ENCODE measurements at regions not wholly inside any gene's neighbourhood (a gene's known extent, or its start where the extent isn't known, plus 50 kb on each side); places are given as distances from the start of the nearest gene placed in this dataset.

DNA sequence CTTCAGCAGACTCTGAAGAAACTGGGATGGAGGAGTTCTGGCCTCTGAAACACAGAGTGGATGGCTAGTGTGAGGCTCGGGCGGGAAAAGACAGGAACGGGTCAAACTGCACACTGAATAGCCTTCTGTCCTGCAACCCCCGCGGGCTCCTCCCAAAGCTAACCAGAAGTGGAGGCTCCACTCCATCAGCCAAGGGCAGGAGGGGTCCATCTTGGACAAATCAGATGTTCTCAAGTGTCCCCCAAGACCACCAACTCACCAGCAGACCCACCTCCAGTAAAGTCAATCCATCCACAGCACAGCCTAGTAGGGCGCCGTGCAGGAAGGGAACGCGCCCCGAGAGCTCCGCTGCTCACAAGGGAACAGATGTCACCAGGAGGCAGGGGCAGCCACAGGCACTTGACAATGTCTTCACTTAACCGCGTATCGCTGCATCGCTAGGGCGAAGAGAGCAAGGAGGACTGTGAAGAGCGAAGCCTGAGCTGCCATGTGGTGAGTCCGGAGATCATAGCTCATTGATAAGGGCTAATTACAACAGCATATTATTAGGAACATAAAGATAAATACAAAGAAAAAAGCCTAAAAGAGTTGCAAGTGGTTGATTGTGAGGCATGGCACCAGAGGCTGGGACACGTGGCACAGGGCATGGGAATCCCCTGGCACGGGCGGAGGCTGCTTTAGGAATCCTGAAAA lies 494.6 kb upstream of the MYT1L start:
- H2AFZ ChIP-seq (ENCODE audit: low read length): no peak overlapping the region
- no peaks in the 10 kb centered on the region for H3K79me2 ChIP-seq (ENCODE audit: insufficient read depth, low read length)
- H4K20me1 ChIP-seq (ENCODE audit: insufficient read depth, low read length): no peaks in the 10 kb centered on the region
- H3K4me3 ChIP-seq (ENCODE audit: insufficient read depth, low read length): no peak overlapping the region
- no peaks in the 10 kb centered on the region for H3K36me3 ChIP-seq (ENCODE audit: insufficient read depth, low read length)
- no peaks in the 10 kb centered on the region for H3K27me3 ChIP-seq (ENCODE audit: insufficient read depth, low read length)
- H3K4me1 ChIP-seq (ENCODE audit: insufficient read depth, low read length): no peaks in the 10 kb centered on the region
- DNase-seq (ENCODE audit: insufficient read length, low spot score, missing footprints): no peak
- no peak overlapping the region for H3K4me2 ChIP-seq (ENCODE audit: insufficient read depth, low read length)
- TF ChIP-seq, protein P1, sequence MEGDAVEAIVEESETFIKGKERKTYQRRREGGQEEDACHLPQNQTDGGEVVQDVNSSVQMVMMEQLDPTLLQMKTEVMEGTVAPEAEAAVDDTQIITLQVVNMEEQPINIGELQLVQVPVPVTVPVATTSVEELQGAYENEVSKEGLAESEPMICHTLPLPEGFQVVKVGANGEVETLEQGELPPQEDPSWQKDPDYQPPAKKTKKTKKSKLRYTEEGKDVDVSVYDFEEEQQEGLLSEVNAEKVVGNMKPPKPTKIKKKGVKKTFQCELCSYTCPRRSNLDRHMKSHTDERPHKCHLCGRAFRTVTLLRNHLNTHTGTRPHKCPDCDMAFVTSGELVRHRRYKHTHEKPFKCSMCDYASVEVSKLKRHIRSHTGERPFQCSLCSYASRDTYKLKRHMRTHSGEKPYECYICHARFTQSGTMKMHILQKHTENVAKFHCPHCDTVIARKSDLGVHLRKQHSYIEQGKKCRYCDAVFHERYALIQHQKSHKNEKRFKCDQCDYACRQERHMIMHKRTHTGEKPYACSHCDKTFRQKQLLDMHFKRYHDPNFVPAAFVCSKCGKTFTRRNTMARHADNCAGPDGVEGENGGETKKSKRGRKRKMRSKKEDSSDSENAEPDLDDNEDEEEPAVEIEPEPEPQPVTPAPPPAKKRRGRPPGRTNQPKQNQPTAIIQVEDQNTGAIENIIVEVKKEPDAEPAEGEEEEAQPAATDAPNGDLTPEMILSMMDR (IDR thresholded peaks at IDR 0.05; ENCODE audit: extremely low read depth, low read depth, low read length): no peak
- H3K9me3 ChIP-seq (ENCODE audit: low read depth, low read length): peaks cover 2% of the 10 kb centered on the region
- H3K27ac ChIP-seq (ENCODE audit: low read depth, low read length): no peak overlapping the region

DNA sequence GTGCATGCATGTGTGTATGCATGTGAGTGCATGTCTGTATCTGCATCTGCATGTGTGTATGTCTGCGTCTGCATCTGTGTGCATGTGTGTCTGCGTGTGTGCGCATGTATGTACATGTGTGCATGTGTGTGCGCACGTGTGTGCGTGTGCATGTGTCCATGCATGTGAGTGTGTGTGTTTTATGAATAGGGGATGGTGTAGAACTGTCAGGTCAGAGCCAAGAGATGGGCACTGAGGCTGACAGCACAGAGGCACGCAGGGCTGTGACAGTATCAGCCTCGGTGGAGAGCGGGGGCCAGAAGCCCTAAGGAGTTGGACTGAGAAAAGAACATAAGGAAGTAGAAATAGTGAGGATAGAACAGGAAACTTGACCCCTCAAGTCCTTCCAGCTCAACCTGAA lies 494.0 kb upstream of the MYT1L start:
- peaks cover 2% of the 10 kb centered on the region for H3K9me3 ChIP-seq (ENCODE audit: low read depth, low read length)

DNA sequence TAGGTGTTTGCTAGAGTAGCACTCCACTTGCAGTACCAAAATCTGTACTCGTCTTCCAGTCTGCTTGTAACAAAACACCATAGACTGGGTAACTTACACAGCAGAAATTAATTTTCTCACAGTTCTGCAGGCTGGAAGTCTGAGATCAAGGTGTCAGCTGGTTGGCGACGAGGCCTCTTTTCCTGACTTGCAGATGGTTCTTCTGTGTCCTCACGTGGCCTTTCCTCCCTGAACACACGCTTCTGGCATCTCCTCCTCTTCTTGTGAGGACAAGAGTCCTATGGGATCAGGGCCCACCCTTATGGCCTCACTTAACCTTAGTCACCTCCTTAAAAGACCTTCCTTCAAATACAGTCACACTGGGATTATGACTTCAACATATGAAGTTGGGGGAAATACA lies 493.5 kb upstream of the MYT1L start:
- Histone ChIP-seq H3K36me3 (ENCODE audit: insufficient read depth, low read length) (no peaks in the 10 kb centered on the region), H3K79me2 (ENCODE audit: insufficient read depth, low read length) (no peaks in the 10 kb centered on the region)

More for the DNA sequence above, 494.0 kb upstream of the MYT1L start:
- TF ChIP-seq, protein P1 (IDR thresholded peaks at IDR 0.05; ENCODE audit: extremely low read depth, low read depth, low read length): no peak
- no peak overlapping the region for H3K4me3 ChIP-seq (ENCODE audit: insufficient read depth, low read length)
- H3K79me2 ChIP-seq (ENCODE audit: insufficient read depth, low read length): no peaks in the 10 kb centered on the region
- no peak for DNase-seq (ENCODE audit: insufficient read length, low spot score, missing footprints)
- no peak overlapping the region for H2AFZ ChIP-seq (ENCODE audit: low read length)
- H3K4me1 ChIP-seq (ENCODE audit: insufficient read depth, low read length): no peaks in the 10 kb centered on the region
- no peaks in the 10 kb centered on the region for H3K27me3 ChIP-seq (ENCODE audit: insufficient read depth, low read length)
- H3K27ac ChIP-seq (ENCODE audit: low read depth, low read length): no peak overlapping the region
- no peaks in the 10 kb centered on the region for H3K36me3 ChIP-seq (ENCODE audit: insufficient read depth, low read length)
- H4K20me1 ChIP-seq (ENCODE audit: insufficient read depth, low read length): no peaks in the 10 kb centered on the region
- H3K4me2 ChIP-seq (ENCODE audit: insufficient read depth, low read length): no peak overlapping the region

DNA sequence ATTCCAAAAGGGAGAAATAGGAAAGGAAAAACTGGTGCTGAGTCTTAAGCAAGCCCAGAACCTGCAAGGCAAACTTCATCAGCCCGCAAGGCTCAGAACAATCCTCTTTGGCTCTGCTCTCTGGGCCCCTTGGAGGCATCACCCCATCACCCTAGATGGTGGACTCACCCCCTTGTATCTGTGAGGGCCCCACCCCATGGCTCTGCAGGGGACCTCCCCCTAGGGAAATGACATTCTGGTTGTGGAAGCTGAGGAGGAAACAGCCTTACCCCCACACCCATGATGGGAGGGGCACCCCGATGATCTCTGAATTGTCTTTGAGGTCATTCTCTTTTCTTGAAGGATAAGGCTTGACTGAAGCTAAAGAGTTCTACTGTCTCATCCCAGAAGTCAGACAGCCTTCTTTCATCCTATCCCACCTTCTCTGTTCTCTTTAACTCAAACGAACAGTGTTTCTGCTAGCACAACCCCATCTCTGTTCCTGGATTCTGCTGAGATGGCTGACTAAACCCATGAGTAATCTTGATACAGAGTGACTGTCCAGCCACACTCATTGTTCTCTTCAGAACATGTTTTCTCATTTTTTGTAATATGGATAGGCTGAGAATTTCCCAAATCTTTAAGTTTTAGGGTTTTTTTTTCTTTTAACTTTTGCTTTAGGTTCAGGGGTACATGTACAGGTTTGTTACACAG lies 492.1 kb upstream of the MYT1L start:
- no peaks in the 10 kb centered on the region for H3K79me2 ChIP-seq (ENCODE audit: insufficient read depth, low read length)
- peaks cover 2% of the 10 kb centered on the region for H3K9me3 ChIP-seq (ENCODE audit: low read depth, low read length)
- no peaks in the 10 kb centered on the region for H3K36me3 ChIP-seq (ENCODE audit: insufficient read depth, low read length)
- H3K4me3 ChIP-seq (ENCODE audit: insufficient read depth, low read length): no peak overlapping the region
- no peaks in the 10 kb centered on the region for H3K27me3 ChIP-seq (ENCODE audit: insufficient read depth, low read length)
- no peaks in the 10 kb centered on the region for H3K4me1 ChIP-seq (ENCODE audit: insufficient read depth, low read length)
- H2AFZ ChIP-seq (ENCODE audit: low read length): no peak overlapping the region
- no peak overlapping the region for H3K4me2 ChIP-seq (ENCODE audit: insufficient read depth, low read length)
- H3K27ac ChIP-seq (ENCODE audit: low read depth, low read length): no peak overlapping the region
- DNase-seq (ENCODE audit: insufficient read length, low spot score, missing footprints): no peak
- H4K20me1 ChIP-seq (ENCODE audit: insufficient read depth, low read length): no peaks in the 10 kb centered on the region
- TF ChIP-seq, protein P1 (IDR thresholded peaks at IDR 0.05; ENCODE audit: extremely low read depth, low read depth, low read length): no peak

More for the DNA sequence above, 493.5 kb upstream of the MYT1L start:
- peaks cover 2% of the 10 kb centered on the region for H3K9me3 ChIP-seq (ENCODE audit: low read depth, low read length)
- H2AFZ ChIP-seq (ENCODE audit: low read length): no peak overlapping the region
- DNase-seq (ENCODE audit: insufficient read length, low spot score, missing footprints): no peak
- no peaks in the 10 kb centered on the region for H3K4me1 ChIP-seq (ENCODE audit: insufficient read depth, low read length)
- no peaks in the 10 kb centered on the region for H3K27me3 ChIP-seq (ENCODE audit: insufficient read depth, low read length)
- no peaks in the 10 kb centered on the region for H4K20me1 ChIP-seq (ENCODE audit: insufficient read depth, low read length)
- H3K4me2 ChIP-seq (ENCODE audit: insufficient read depth, low read length): no peak overlapping the region
- H3K4me3 ChIP-seq (ENCODE audit: insufficient read depth, low read length): no peak overlapping the region
- H3K27ac ChIP-seq (ENCODE audit: low read depth, low read length): no peak overlapping the region
- TF ChIP-seq, protein P1 (IDR thresholded peaks at IDR 0.05; ENCODE audit: extremely low read depth, low read depth, low read length): no peak

Data from osteoblast (primary cell).